Keratinocyte (primary cell): ENCODE measurements at regions not wholly inside any gene's neighbourhood (a gene's known extent, or its start where the extent isn't known, plus 50 kb on each side); places are given as distances from the start of the nearest gene placed in this dataset.

Experiments used
- CTCF ChIP-seq, 3 experiments: IDR thresholded peaks in 1 of 3; conservative IDR thresholded peaks in 1 of 3; optimal IDR thresholded peaks in 1 of 3; 2 replicates in 2 of 3; 3 replicates in 1 of 3; pipeline versions ENCODE3 to v1.5.1; 2011; ENCODE audit warnings: low read length in 3 of 3, mild to moderate bottlenecking in 3 of 3, moderate library complexity in 2 of 3, control low read depth in 1 of 3, inconsistent platforms in 1 of 3; ENCODE audit not compliant: insufficient read depth in 2 of 3; ENCODE audit errors: extremely low read depth in 1 of 3
- EZH2 ChIP-seq: IDR thresholded peaks from one replicate; pipeline ENCODE4 v1.6.1; 2012; ENCODE audit warnings: inconsistent platforms, mild to moderate bottlenecking, low read length, moderate library complexity

- no peak for TF ChIP-seq CTCF (optimal IDR thresholded peaks at IDR 0.05 in 1 of 3, IDR thresholded peaks at IDR 0.05 in 1 of 3, conservative IDR thresholded peaks at IDR 0.05 in 1 of 3; ENCODE audit: extremely low read depth in 1 of 3, insufficient read depth in 2 of 3, low read length in 3 of 3)
- no peak for TF ChIP-seq EZH2
These were observed 653.3 kb upstream of the PKDCC start for GRCh38 chr2:41394541-41394940.
